ENCODE measurements at regions not wholly inside any gene's neighbourhood (a gene's known extent, or its start where the extent isn't known, plus 50 kb on each side); places are given as distances from the start of the nearest gene placed in this dataset.

DNA sequence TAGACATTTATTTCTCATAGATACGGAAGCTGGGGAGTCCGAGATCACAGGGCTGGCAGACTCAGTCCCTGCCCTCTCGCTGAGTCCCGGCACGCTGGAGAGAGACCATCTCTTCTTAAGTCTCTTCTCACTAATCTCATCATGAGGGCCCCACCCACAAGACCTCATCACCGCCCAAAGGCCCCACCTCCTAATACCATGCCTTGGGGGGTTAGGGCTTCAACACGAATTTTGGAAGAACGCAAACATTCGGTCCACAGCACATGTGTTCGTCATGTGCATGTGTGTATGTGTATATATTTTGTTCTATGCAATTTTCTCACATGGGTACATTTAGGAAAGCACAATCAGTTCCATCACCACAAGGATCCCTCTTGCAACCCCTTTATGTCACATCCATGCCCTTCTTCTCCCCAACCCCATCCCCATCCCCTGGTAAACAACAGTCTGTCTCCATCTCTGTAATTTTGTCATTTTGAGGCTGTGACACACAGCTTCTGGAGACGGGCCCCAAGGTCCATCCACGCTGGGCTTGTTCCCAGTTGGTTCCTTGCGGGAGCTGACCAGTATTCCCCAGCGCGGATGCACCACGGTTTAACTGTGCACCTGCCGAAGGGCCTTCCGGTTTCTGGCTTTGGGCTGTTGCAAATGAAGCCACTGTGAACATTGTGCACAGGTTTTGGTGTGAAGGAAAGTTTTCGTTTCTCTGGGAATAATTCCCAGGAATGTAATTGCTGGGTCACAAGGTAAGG, 317.5 kb upstream of the DIO3 start:
- ChIA-PET POLR2A (ENCODE audit: low non-redundant PET) (no interaction called here), CTCF (no interaction called here)
- DNase-seq (ENCODE audit: low spot score) = no peak
- TF ChIP-seq, protein P1, sequence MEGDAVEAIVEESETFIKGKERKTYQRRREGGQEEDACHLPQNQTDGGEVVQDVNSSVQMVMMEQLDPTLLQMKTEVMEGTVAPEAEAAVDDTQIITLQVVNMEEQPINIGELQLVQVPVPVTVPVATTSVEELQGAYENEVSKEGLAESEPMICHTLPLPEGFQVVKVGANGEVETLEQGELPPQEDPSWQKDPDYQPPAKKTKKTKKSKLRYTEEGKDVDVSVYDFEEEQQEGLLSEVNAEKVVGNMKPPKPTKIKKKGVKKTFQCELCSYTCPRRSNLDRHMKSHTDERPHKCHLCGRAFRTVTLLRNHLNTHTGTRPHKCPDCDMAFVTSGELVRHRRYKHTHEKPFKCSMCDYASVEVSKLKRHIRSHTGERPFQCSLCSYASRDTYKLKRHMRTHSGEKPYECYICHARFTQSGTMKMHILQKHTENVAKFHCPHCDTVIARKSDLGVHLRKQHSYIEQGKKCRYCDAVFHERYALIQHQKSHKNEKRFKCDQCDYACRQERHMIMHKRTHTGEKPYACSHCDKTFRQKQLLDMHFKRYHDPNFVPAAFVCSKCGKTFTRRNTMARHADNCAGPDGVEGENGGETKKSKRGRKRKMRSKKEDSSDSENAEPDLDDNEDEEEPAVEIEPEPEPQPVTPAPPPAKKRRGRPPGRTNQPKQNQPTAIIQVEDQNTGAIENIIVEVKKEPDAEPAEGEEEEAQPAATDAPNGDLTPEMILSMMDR (conservative IDR thresholded peaks at IDR 0.05; ENCODE audit: low read depth) = no peak
- no peak overlapping the region for H3K27ac ChIP-seq

DNA sequence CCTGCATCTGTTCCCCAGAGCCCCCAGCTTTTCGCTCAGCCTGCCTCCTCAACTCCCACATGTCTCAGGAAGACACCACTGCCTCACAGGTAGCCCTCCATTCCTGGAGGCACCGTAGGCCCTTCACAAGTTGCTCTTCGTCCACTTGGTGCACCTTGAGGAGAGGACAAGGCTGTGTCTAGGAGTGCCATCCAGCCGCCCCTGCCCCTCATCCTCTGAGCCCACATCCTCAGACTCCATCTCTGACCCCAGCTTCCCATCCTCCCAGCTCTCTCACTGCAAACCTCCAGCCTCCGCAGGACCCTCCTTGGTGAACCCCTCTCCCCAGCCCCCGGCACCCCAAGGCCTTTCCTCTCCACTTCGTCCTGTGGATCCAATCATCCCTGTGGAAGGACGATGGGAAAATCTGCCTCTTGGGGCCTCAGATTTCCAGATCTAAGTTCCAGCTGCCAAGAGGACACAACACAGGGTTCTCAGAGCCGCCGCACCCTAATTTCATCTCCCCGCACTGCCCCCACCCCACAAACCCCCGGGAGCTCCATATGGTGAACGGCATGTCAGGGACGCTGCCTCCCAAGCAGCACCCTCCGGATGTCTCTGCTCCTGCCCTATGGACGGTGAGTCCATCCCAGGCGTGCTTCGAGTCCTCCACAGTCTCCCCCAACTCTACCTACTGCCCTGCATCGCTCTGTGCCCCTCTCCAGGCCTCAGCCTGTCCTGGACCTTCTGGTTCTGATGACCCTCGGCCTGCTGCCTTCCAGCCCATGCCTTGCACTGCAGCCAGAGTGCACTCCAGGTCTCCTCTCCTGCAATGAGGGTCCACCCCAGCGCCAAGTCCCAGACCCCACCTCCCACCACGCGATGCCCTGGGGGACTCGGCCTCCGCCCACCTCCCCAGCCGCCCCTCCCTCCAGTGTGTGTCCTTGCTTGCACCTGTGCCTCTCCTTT, 314.1 kb upstream of the DIO3 start:
- no peak overlapping the region for H3K27ac ChIP-seq
- no peak for DNase-seq (ENCODE audit: low spot score)
- ChIA-PET POLR2A (ENCODE audit: low non-redundant PET) (no interaction called here), CTCF (no interaction called here)
- TF ChIP-seq, protein P1 (conservative IDR thresholded peaks at IDR 0.05; ENCODE audit: low read depth) = no peak

DNA sequence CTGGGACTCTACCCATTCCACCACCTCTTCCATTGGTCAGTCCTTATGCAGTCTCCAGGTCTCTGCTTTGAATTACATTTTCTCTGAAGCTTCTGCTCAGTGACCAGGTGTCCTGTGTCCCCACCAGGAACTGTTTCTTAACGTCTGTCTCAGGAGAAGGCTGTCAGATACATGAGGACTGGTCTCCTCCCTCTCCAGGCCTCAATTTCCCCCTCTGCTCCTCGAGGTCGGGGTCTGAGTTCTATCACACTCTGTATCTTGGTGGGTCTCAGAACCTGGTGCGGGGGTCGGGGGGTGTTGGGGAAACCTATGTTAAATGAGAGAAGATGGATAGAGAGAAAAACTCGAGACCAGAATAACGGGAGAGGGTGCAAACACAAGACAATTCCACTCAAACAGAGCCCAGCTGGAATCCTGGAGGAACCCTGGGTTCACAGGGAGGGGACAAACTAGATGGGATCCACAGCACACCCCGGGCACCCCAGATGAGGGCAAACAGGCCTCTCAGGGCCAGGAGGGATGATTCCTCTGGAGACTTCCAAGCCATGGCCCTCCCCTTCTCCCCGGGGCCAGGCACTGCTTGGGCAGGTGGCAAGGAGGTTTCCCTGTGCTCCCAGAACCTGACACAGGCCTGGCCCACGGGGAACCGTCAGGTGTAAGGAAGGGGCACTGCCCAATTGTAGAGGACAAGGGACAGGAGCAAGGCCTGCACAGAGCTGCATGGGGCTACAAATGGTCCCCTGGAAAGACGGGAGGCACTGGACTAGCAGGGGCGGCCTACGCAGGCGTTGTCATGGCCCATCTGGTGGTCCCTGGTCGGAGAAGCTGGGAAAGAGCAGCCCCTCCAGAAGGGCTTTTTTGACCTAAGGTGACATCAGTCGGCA, 313.2 kb upstream of the DIO3 start:
- DNase-seq (ENCODE audit: low spot score) = no peak
- H3K27ac ChIP-seq = no peak overlapping the region
- ChIA-PET POLR2A (ENCODE audit: low non-redundant PET) (no interaction called here), CTCF (no interaction called here)
- TF ChIP-seq, protein P1 (conservative IDR thresholded peaks at IDR 0.05; ENCODE audit: low read depth) = no peak

DNA sequence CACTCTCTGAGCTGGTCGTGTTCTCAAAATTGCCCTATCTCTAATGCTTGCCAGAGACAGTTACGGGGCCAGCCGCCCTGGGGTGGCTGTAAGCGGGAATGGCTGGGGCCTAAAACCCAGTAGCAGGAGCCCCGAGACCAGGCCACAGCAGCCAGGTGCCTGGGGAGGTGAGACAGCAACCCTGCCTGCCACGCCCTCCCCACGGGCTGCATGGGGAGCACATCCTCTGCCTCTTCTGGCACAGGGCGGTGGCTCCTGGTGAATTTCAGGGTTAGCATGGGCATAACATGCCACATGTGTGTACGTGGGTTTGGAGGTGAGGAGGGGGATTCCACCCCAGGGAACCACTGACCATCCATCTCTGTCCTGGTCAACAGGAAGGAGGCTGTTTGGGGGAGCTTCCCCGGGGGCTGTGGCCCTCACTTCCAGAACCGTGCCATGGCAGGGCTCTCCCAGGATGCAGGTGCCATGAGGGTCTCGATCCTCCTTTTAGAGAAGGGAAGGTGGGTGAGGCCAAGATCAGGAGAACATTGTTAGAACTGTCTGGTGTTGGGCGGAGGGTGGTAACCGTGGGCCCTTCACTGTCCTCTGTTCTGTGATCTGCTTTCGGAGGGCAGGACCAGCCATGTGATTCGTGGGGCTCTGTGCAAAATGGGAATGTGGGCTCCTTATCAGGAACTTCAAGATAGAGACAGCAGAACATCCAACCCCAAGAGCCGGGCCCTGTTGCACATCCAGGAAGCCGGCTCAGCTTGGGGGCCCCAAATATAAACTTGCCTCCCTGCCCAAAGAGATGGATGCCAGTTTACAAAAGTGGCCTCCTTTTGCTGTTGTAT, 312.2 kb upstream of the DIO3 start:
- H3K27ac ChIP-seq = no peak overlapping the region
- DNase-seq (ENCODE audit: low spot score) = no peak
- ChIA-PET POLR2A (ENCODE audit: low non-redundant PET) (no interaction called here), CTCF (no interaction called here)
- TF ChIP-seq, protein P1 (conservative IDR thresholded peaks at IDR 0.05; ENCODE audit: low read depth) = no peak

DNA sequence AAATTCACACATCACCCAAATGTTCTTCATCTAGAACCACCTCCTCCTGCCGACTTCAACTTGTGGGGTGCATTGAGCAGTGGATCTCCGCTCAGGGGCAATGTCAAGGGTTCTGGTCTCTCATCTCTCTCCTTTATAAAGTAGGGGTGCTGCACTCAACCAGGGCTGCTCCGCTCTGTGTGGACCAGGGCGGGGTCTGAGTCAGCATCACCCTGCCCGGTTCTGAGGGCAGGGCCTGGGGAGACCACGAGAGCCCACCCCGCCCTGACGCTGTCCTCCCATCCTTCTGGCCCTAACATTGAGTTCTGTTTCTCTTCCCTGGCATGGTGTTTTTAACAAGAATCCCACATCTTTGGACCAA, 311.6 kb upstream of the DIO3 start:
- no peak overlapping the region for H3K27ac ChIP-seq
- DNase-seq (ENCODE audit: low spot score) = no peak
- POLR2A ChIA-PET (ENCODE audit: low non-redundant PET) = no interaction called here
- CTCF ChIA-PET = no interaction called here
- TF ChIP-seq, protein P1 (conservative IDR thresholded peaks at IDR 0.05; ENCODE audit: low read depth) = no peak

Measured in RWPE1 (cell line).